ENCODE measurements at regions not wholly inside any gene's neighbourhood (a gene's known extent, or its start where the extent isn't known, plus 50 kb on each side); places are given as distances from the start of the nearest gene placed in this dataset.

- in situ Hi-C loops (cut with MboI; ENCODE audit: low sequenced_read_pairs in 4 of 4), result no loop called here
- peak overlapping the region; percentile 73 to 83 (median 80) for H3K27ac ChIP-seq
- no peaks in the 10 kb centered on the region for H3K36me3 ChIP-seq
- H3K9me3 ChIP-seq, result no peaks in the 10 kb centered on the region
- intact Hi-C loops (cut with DNase I; ENCODE audit: low total_unique reads), result loop anchor here (2.0 kb wide), 2 partner anchors 24 to 28 kb away; no protein-coding TSS in a partner anchor
- TF ChIP-seq POLR2A (IDR thresholded peaks at IDR 0.05), result no peak
- no peak for TF ChIP-seq CTCF (IDR thresholded peaks at IDR 0.05 in 4 of 5, conservative IDR thresholded peaks at IDR 0.05 in 1 of 5)
- DNase-seq (peak in 1 of 2 donors; percentile 59), ATAC-seq (peak; percentile 8 to 43)
- H3K4me3 ChIP-seq, result no peak overlapping the region
- no peaks in the 10 kb centered on the region for H3K27me3 ChIP-seq
- H3K4me1 ChIP-seq, result peaks cover 34 to 46% of the 10 kb centered on the region in 2 donors
Measured at GRCh38 chr3:197353001-197353866, 54.8 kb upstream of the DLG1 start.

DNA sequence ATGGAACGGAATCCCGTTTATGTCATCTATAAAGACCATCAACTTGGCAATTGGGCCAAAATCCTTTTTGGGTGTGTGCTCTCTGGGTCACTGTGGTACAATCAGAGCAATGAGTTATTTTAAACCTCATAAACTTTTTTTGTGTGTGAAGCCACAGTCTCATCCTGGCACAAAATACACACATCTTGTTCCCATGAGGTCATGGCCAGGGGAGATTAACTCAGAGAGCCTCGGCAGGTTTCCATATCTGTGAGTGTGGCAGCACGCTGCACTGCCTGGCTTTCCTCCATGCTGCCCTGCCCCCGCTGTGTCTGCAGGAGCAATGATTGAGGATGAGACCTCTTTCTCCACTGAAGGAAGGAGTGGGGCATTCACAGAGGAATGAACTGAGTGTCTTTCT is 54.0 kb upstream of the DLG1 start:
- H3K36me3 ChIP-seq, result no peaks in the 10 kb centered on the region
- H3K27me3 ChIP-seq, result no peaks in the 10 kb centered on the region
- DNase-seq (peak; percentile 88 to 92), ATAC-seq (peak; percentile 82 to 87)
- in situ Hi-C loops (cut with MboI; ENCODE audit: low sequenced_read_pairs in 4 of 4), result no loop called here
- H3K4me1 ChIP-seq, result peaks cover 34 to 46% of the 10 kb centered on the region in 2 donors
- H3K27ac ChIP-seq, result peak overlapping the region; percentile 73 to 83 (median 80)
- peak overlapping the region in 2 of 4 donors; percentile 13 to 14 for H3K4me3 ChIP-seq
- intact Hi-C loops (cut with DNase I; ENCODE audit: low total_unique reads), result loop anchor here (1.0 to 2.0 kb wide), 3 partner anchors 24 to 60 kb away; no protein-coding TSS in a partner anchor
- H3K9me3 ChIP-seq, result no peaks in the 10 kb centered on the region
- TF ChIP-seq CTCF (IDR thresholded peaks at IDR 0.05 in 4 of 5, conservative IDR thresholded peaks at IDR 0.05 in 1 of 5) (no peak), POLR2A (IDR thresholded peaks at IDR 0.05) (no peak)

GRCh38 chr3:197350446-197350845 is 52.0 kb upstream of the DLG1 start:
- TF ChIP-seq CTCF (IDR thresholded peaks at IDR 0.05 in 4 of 5, conservative IDR thresholded peaks at IDR 0.05 in 1 of 5), result no peak
- TF ChIP-seq POLR2A (IDR thresholded peaks at IDR 0.05), result no peak
- Histone ChIP-seq H3K4me3 (no peak overlapping the region), H3K4me1 (peaks cover 27 to 33% of the 10 kb centered on the region in 2 donors), H3K36me3 (no peaks in the 10 kb centered on the region), H3K27ac (no peak overlapping the region), H3K27me3 (no peaks in the 10 kb centered on the region), H3K9me3 (no peaks in the 10 kb centered on the region)
- ATAC-seq (no peak), DNase-seq (no peak)
- in situ Hi-C loops (cut with MboI; ENCODE audit: low sequenced_read_pairs in 4 of 4) (no loop called here), intact Hi-C loops (cut with DNase I; ENCODE audit: low total_unique reads) (no loop called here)

- H3K4me3 ChIP-seq, result no peak overlapping the region
- ATAC-seq (no peak), DNase-seq (no peak)
- H3K36me3 ChIP-seq, result no peaks in the 10 kb centered on the region
- no peaks in the 10 kb centered on the region for H3K9me3 ChIP-seq
- TF ChIP-seq CTCF (IDR thresholded peaks at IDR 0.05 in 4 of 5, conservative IDR thresholded peaks at IDR 0.05 in 1 of 5), result no peak
- TF ChIP-seq POLR2A (IDR thresholded peaks at IDR 0.05), result no peak
- intact Hi-C loops (cut with DNase I; ENCODE audit: low total_unique reads), result no loop called here
- no peak overlapping the region for H3K27ac ChIP-seq
- in situ Hi-C loops (cut with MboI; ENCODE audit: low sequenced_read_pairs in 4 of 4), result no loop called here
- H3K4me1 ChIP-seq, result peaks cover 18 to 23% of the 10 kb centered on the region in 2 donors
- H3K27me3 ChIP-seq, result no peaks in the 10 kb centered on the region
Measured at GRCh38 chr3:197349368-197349767, 51.0 kb upstream of the DLG1 start.

All from gastrocnemius medialis (tissue), 4 donors.